GM19238 (cell line): ENCODE measurements at regions not wholly inside any gene's neighbourhood (a gene's known extent, or its start where the extent isn't known, plus 50 kb on each side); places are given as distances from the start of the nearest gene placed in this dataset.

ENCODE experiments used
- DNase-seq: peaks from one replicate; pipeline ENCODE4 v3.0.0; 2011; ENCODE audit warnings: low spot score; ENCODE audit not compliant: insufficient read length

- DNase-seq, result no peak
These were observed 52.5 kb upstream of the C9orf72 start for GRCh38 chr9:27625751-27626150.

GRCh38 chr9:27626244-27627187, 53.2 kb upstream of the C9orf72 start:
- DNase-seq, result no peak

- no peak for DNase-seq
These were observed 53.9 kb upstream of the C9orf72 start for GRCh38 chr9:27627188-27627564.

GRCh38 chr9:27628311-27628710, 55.0 kb upstream of the C9orf72 start:
- no peak for DNase-seq

GRCh38 chr9:27629425-27629824, 56.1 kb upstream of the C9orf72 start:
- DNase-seq, result no peak

GRCh38 chr9:27632254-27632653, 59.0 kb upstream of the C9orf72 start:
- no peak for DNase-seq

GRCh38 chr9:27633764-27634163, 60.5 kb upstream of the C9orf72 start:
- DNase-seq, result no peak

GRCh38 chr9:27634879-27635278, 61.6 kb upstream of the C9orf72 start:
- DNase-seq, result no peak

- no peak for DNase-seq
These were observed 65.4 kb upstream of the C9orf72 start for GRCh38 chr9:27638716-27639115.

- DNase-seq, result no peak
These were observed 72.0 kb upstream of the C9orf72 start for GRCh38 chr9:27645161-27645840.

- DNase-seq, result no peak
These were observed 80.0 kb upstream of the C9orf72 start for GRCh38 chr9:27653246-27653645.

GRCh38 chr9:27653957-27654356, 80.7 kb upstream of the C9orf72 start:
- DNase-seq, result no peak

GRCh38 chr9:27654629-27655285, 81.5 kb upstream of the C9orf72 start:
- no peak for DNase-seq

- no peak for DNase-seq
These were observed 82.2 kb upstream of the C9orf72 start for GRCh38 chr9:27655441-27655840.

GRCh38 chr9:27659001-27659400, 85.7 kb upstream of the C9orf72 start:
- DNase-seq, result no peak

- no peak for DNase-seq
These were observed 86.3 kb upstream of the C9orf72 start for GRCh38 chr9:27659571-27659970.

GRCh38 chr9:27660148-27660547, 86.9 kb upstream of the C9orf72 start:
- no peak for DNase-seq

- no peak for DNase-seq
These were observed 90.2 kb upstream of the C9orf72 start for GRCh38 chr9:27663526-27663925.

GRCh38 chr9:27664121-27664779, 91.0 kb upstream of the C9orf72 start:
- no peak for DNase-seq

GRCh38 chr9:27665136-27665535, 91.9 kb upstream of the C9orf72 start:
- no peak for DNase-seq

- no peak for DNase-seq
These were observed 95.0 kb upstream of the C9orf72 start for GRCh38 chr9:27668280-27668679.

- no peak for DNase-seq
These were observed 98.4 kb upstream of the C9orf72 start for GRCh38 chr9:27671636-27672035.
